ENCODE measurements at regions not wholly inside any gene's neighbourhood (a gene's known extent, or its start where the extent isn't known, plus 50 kb on each side); places are given as distances from the start of the nearest gene placed in this dataset.

GRCh38 chr20:23205611-23206041 lies 119.5 kb upstream of the CD93 start:
- TF ChIP-seq, protein P1, sequence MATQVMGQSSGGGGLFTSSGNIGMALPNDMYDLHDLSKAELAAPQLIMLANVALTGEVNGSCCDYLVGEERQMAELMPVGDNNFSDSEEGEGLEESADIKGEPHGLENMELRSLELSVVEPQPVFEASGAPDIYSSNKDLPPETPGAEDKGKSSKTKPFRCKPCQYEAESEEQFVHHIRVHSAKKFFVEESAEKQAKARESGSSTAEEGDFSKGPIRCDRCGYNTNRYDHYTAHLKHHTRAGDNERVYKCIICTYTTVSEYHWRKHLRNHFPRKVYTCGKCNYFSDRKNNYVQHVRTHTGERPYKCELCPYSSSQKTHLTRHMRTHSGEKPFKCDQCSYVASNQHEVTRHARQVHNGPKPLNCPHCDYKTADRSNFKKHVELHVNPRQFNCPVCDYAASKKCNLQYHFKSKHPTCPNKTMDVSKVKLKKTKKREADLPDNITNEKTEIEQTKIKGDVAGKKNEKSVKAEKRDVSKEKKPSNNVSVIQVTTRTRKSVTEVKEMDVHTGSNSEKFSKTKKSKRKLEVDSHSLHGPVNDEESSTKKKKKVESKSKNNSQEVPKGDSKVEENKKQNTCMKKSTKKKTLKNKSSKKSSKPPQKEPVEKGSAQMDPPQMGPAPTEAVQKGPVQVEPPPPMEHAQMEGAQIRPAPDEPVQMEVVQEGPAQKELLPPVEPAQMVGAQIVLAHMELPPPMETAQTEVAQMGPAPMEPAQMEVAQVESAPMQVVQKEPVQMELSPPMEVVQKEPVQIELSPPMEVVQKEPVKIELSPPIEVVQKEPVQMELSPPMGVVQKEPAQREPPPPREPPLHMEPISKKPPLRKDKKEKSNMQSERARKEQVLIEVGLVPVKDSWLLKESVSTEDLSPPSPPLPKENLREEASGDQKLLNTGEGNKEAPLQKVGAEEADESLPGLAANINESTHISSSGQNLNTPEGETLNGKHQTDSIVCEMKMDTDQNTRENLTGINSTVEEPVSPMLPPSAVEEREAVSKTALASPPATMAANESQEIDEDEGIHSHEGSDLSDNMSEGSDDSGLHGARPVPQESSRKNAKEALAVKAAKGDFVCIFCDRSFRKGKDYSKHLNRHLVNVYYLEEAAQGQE (IDR thresholded peaks at IDR 0.05): no peak
- TF ChIP-seq, protein P2, sequence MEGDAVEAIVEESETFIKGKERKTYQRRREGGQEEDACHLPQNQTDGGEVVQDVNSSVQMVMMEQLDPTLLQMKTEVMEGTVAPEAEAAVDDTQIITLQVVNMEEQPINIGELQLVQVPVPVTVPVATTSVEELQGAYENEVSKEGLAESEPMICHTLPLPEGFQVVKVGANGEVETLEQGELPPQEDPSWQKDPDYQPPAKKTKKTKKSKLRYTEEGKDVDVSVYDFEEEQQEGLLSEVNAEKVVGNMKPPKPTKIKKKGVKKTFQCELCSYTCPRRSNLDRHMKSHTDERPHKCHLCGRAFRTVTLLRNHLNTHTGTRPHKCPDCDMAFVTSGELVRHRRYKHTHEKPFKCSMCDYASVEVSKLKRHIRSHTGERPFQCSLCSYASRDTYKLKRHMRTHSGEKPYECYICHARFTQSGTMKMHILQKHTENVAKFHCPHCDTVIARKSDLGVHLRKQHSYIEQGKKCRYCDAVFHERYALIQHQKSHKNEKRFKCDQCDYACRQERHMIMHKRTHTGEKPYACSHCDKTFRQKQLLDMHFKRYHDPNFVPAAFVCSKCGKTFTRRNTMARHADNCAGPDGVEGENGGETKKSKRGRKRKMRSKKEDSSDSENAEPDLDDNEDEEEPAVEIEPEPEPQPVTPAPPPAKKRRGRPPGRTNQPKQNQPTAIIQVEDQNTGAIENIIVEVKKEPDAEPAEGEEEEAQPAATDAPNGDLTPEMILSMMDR (IDR thresholded peaks at IDR 0.05): no peak
- TF ChIP-seq ZFP36 (IDR thresholded peaks at IDR 0.05; ENCODE audit: borderline replicate concordance, partially characterized antibody): no peak
- TF ChIP-seq SMC3 (IDR thresholded peaks at IDR 0.05): no peak
- no peak for TF ChIP-seq MAFK (IDR thresholded peaks at IDR 0.05; ENCODE audit: partially characterized antibody)
- no peak for TF ChIP-seq POLR2A (IDR thresholded peaks at IDR 0.05; ENCODE audit: low read length)
